IgD-negative memory B cell (primary cell): ENCODE measurements at regions not wholly inside any gene's neighbourhood (a gene's known extent, or its start where the extent isn't known, plus 50 kb on each side); places are given as distances from the start of the nearest gene placed in this dataset.

Experiments used
- H3K27ac Mint-ChIP-seq, 3 donors: one replicate each; pipeline ENCODE4 v1.8.0; 2020 to 2022; ENCODE audit warnings: mild to moderate bottlenecking in 3 of 3, mixed read lengths in 3 of 3, moderate library complexity in 1 of 3
- H3K27me3 Mint-ChIP-seq: one replicate; pipeline ENCODE4 v1.8.0; 2021; ENCODE audit warnings: mixed read lengths
- H3K36me3 Mint-ChIP-seq: one replicate; pipeline ENCODE4 v1.8.0; 2020; ENCODE audit warnings: mild to moderate bottlenecking, mixed read lengths
- H3K4me1 Mint-ChIP-seq, 3 donors: one replicate each; pipeline ENCODE4 v1.8.0; 2020 to 2022; ENCODE audit warnings: mixed read lengths in 3 of 3, mild to moderate bottlenecking in 1 of 3
- H3K4me3 Mint-ChIP-seq, 4 donors: one replicate each; pipeline ENCODE4 v1.8.0; 2020 to 2022; ENCODE audit warnings: mild to moderate bottlenecking in 4 of 4, mixed read lengths in 4 of 4, moderate library complexity in 3 of 4
- H3K9me3 Mint-ChIP-seq, 3 donors: one replicate each; pipeline ENCODE4 v1.8.0; 2020 to 2021; ENCODE audit warnings: mixed read lengths in 3 of 3, mild to moderate bottlenecking in 1 of 3

- H3K27ac Mint-ChIP-seq, result no peak overlapping the region
- H3K36me3 Mint-ChIP-seq, result no peaks in the 10 kb centered on the region
- H3K9me3 Mint-ChIP-seq, result peaks cover 0 to 3% (median 0%) of the 10 kb centered on the region in 3 donors
- no peaks in the 10 kb centered on the region for H3K4me1 Mint-ChIP-seq
- H3K4me3 Mint-ChIP-seq, result no peak overlapping the region
- peaks cover 14% of the 10 kb centered on the region for H3K27me3 Mint-ChIP-seq
These were observed 618.5 kb downstream of the PTPRU start for GRCh38 chr1:29854700-29855276.

- Mint-ChIP-seq H3K36me3 (no peaks in the 10 kb centered on the region), H3K9me3 (peaks cover 0 to 4% (median 0%) of the 10 kb centered on the region in 3 donors), H3K27me3 (peaks cover 14% of the 10 kb centered on the region), H3K4me3 (no peak overlapping the region), H3K4me1 (no peaks in the 10 kb centered on the region), H3K27ac (no peak overlapping the region)
These were observed 617.5 kb downstream of the PTPRU start for GRCh38 chr1:29853716-29854330.

GRCh38 chr1:29852248-29852647 is 615.9 kb downstream of the PTPRU start:
- Mint-ChIP-seq H3K36me3 (no peaks in the 10 kb centered on the region), H3K9me3 (peaks cover 0 to 7% (median 0%) of the 10 kb centered on the region in 3 donors), H3K27me3 (peaks cover 14% of the 10 kb centered on the region), H3K4me3 (no peak overlapping the region), H3K4me1 (no peaks in the 10 kb centered on the region), H3K27ac (no peak overlapping the region)

GRCh38 chr1:29851691-29852090 is 615.4 kb downstream of the PTPRU start:
- no peak overlapping the region for H3K27ac Mint-ChIP-seq

GRCh38 chr1:29849991-29850757 is 613.9 kb downstream of the PTPRU start:
- peaks cover 12% of the 10 kb centered on the region for H3K27me3 Mint-ChIP-seq
- peaks cover 0 to 8% (median 0%) of the 10 kb centered on the region in 3 donors for H3K9me3 Mint-ChIP-seq
- H3K27ac Mint-ChIP-seq, result no peak overlapping the region
- H3K36me3 Mint-ChIP-seq, result peaks cover 1% of the 10 kb centered on the region
- no peaks in the 10 kb centered on the region for H3K4me1 Mint-ChIP-seq
- no peak overlapping the region for H3K4me3 Mint-ChIP-seq

More at GRCh38 chr1:29851691-29852090, 615.4 kb downstream of the PTPRU start:
- no peaks in the 10 kb centered on the region for H3K4me1 Mint-ChIP-seq
- H3K27me3 Mint-ChIP-seq, result peaks cover 14% of the 10 kb centered on the region
- no peak overlapping the region for H3K4me3 Mint-ChIP-seq
- H3K9me3 Mint-ChIP-seq, result peaks cover 0 to 8% (median 0%) of the 10 kb centered on the region in 3 donors
- H3K36me3 Mint-ChIP-seq, result no peaks in the 10 kb centered on the region

GRCh38 chr1:29849038-29849750 is 612.9 kb downstream of the PTPRU start:
- H3K27me3 Mint-ChIP-seq, result peaks cover 8% of the 10 kb centered on the region
- peaks cover 1% of the 10 kb centered on the region for H3K36me3 Mint-ChIP-seq
- peaks cover 0 to 8% (median 0%) of the 10 kb centered on the region in 3 donors for H3K9me3 Mint-ChIP-seq
- H3K4me1 Mint-ChIP-seq, result no peaks in the 10 kb centered on the region
- no peak overlapping the region for H3K27ac Mint-ChIP-seq
- no peak overlapping the region for H3K4me3 Mint-ChIP-seq

GRCh38 chr1:29845910-29846309 is 609.6 kb downstream of the PTPRU start:
- no peak overlapping the region for H3K27ac Mint-ChIP-seq
- no peaks in the 10 kb centered on the region for H3K4me1 Mint-ChIP-seq
- H3K27me3 Mint-ChIP-seq, result peaks cover 5% of the 10 kb centered on the region
- H3K9me3 Mint-ChIP-seq, result peaks cover 6 to 26% (median 6%) of the 10 kb centered on the region in 3 donors
- H3K4me3 Mint-ChIP-seq, result no peak overlapping the region
- H3K36me3 Mint-ChIP-seq, result peaks cover 1% of the 10 kb centered on the region

GRCh38 chr1:29842130-29842529 is 605.8 kb downstream of the PTPRU start:
- Mint-ChIP-seq H3K36me3 (peaks cover 1% of the 10 kb centered on the region), H3K4me1 (no peaks in the 10 kb centered on the region), H3K27me3 (peaks cover 3% of the 10 kb centered on the region), H3K27ac (no peak overlapping the region), H3K4me3 (no peak overlapping the region), H3K9me3 (peaks cover 6 to 18% (median 6%) of the 10 kb centered on the region in 3 donors)

GRCh38 chr1:29839726-29840125 is 603.4 kb downstream of the PTPRU start:
- Mint-ChIP-seq H3K4me1 (no peaks in the 10 kb centered on the region), H3K36me3 (no peaks in the 10 kb centered on the region), H3K27me3 (peaks cover 3% of the 10 kb centered on the region), H3K4me3 (no peak overlapping the region), H3K27ac (no peak overlapping the region), H3K9me3 (peaks cover 6 to 18% (median 6%) of the 10 kb centered on the region in 3 donors)

GRCh38 chr1:29838738-29839320 is 602.5 kb downstream of the PTPRU start:
- Mint-ChIP-seq H3K27me3 (peaks cover 3% of the 10 kb centered on the region), H3K9me3 (peaks cover 6 to 18% (median 6%) of the 10 kb centered on the region in 3 donors), H3K27ac (no peak overlapping the region), H3K4me3 (no peak overlapping the region), H3K4me1 (no peaks in the 10 kb centered on the region), H3K36me3 (no peaks in the 10 kb centered on the region)

- H3K27me3 Mint-ChIP-seq, result peaks cover 3% of the 10 kb centered on the region
- no peak overlapping the region for H3K27ac Mint-ChIP-seq
- H3K4me1 Mint-ChIP-seq, result no peaks in the 10 kb centered on the region
- H3K4me3 Mint-ChIP-seq, result no peak overlapping the region
- H3K9me3 Mint-ChIP-seq, result peaks cover 0 to 9% (median 5%) of the 10 kb centered on the region in 3 donors
- H3K36me3 Mint-ChIP-seq, result no peaks in the 10 kb centered on the region
These were observed 600.6 kb downstream of the PTPRU start for GRCh38 chr1:29836651-29837646.

- no peak overlapping the region for H3K27ac Mint-ChIP-seq
- H3K36me3 Mint-ChIP-seq, result no peaks in the 10 kb centered on the region
- peaks cover 3% of the 10 kb centered on the region for H3K27me3 Mint-ChIP-seq
- H3K4me3 Mint-ChIP-seq, result no peak overlapping the region
- H3K4me1 Mint-ChIP-seq, result no peaks in the 10 kb centered on the region
- peaks cover 0 to 2% (median 0%) of the 10 kb centered on the region in 3 donors for H3K9me3 Mint-ChIP-seq
These were observed 599.6 kb downstream of the PTPRU start for GRCh38 chr1:29835874-29836273.

GRCh38 chr1:29835406-29835805 is 599.1 kb downstream of the PTPRU start:
- H3K27me3 Mint-ChIP-seq, result peaks cover 3% of the 10 kb centered on the region
- peaks cover 0 to 2% (median 0%) of the 10 kb centered on the region in 3 donors for H3K9me3 Mint-ChIP-seq
- H3K4me3 Mint-ChIP-seq, result no peak overlapping the region
- no peaks in the 10 kb centered on the region for H3K36me3 Mint-ChIP-seq
- H3K27ac Mint-ChIP-seq, result no peak overlapping the region
- H3K4me1 Mint-ChIP-seq, result no peaks in the 10 kb centered on the region

GRCh38 chr1:29833581-29833980 is 597.3 kb downstream of the PTPRU start:
- H3K4me1 Mint-ChIP-seq, result no peaks in the 10 kb centered on the region
- H3K9me3 Mint-ChIP-seq, result peaks cover 0 to 2% (median 0%) of the 10 kb centered on the region in 3 donors
- H3K27ac Mint-ChIP-seq, result peak overlapping the region in 1 of 3 donors; percentile 4
- H3K4me3 Mint-ChIP-seq, result no peak overlapping the region
- no peaks in the 10 kb centered on the region for H3K36me3 Mint-ChIP-seq
- H3K27me3 Mint-ChIP-seq, result peaks cover 2% of the 10 kb centered on the region
